H1 (cell line): ENCODE measurements at regions not wholly inside any gene's neighbourhood (a gene's known extent, or its start where the extent isn't known, plus 50 kb on each side); places are given as distances from the start of the nearest gene placed in this dataset.

Source experiments
- CTCF ChIP-seq, 3 experiments: IDR thresholded peaks; 1 replicate in 2 of 3; 2 replicates in 1 of 3; pipeline versions ENCODE4 v1.5.1 to v1.6.1; 2011; ENCODE audit warnings: low read length in 3 of 3, mild to moderate bottlenecking in 3 of 3, inconsistent platforms in 2 of 3, low read depth in 1 of 3, moderate library complexity in 1 of 3; ENCODE audit not compliant: insufficient read depth in 1 of 3; ENCODE audit errors: control extremely low read depth in 1 of 3
- POLR2A ChIP-seq, 2 experiments: IDR thresholded peaks; 1 replicate in 1 of 2; 2 replicates in 1 of 2; pipeline ENCODE4 v1.6.1; 2011; ENCODE audit warnings: low read depth in 2 of 2, low read length in 2 of 2, mild to moderate bottlenecking in 2 of 2; ENCODE audit errors: control extremely low read depth in 1 of 2

- TF ChIP-seq CTCF (IDR thresholded peaks at IDR 0.05; ENCODE audit: control extremely low read depth in 1 of 3, insufficient read depth in 1 of 3, low read depth in 1 of 3, low read length in 3 of 3) (no peak), POLR2A (IDR thresholded peaks at IDR 0.05; ENCODE audit: control extremely low read depth in 1 of 2, low read depth in 2 of 2, low read length in 2 of 2) (no peak)
Measured at GRCh38 chr2:125576558-125576957, 1079.4 kb upstream of the GYPC start.
